Neutrophil (primary cell): ENCODE measurements at regions not wholly inside any gene's neighbourhood (a gene's known extent, or its start where the extent isn't known, plus 50 kb on each side); places are given as distances from the start of the nearest gene placed in this dataset.

Experiments used
- H3K27ac ChIP-seq: fragments of 200-600 bp; sonication (generic); 2 replicates; pipeline ENCODE4 v1.5.1; 2016; ENCODE audit warnings: mild to moderate bottlenecking, moderate library complexity
- H3K27me3 ChIP-seq: fragments of 200-600 bp; sonication (generic); 2 replicates; pipeline ENCODE4 v1.6.0; 2016; ENCODE audit warnings: mild to moderate bottlenecking
- H3K36me3 ChIP-seq: fragments of 200-600 bp; sonication (generic); 2 replicates; pipeline ENCODE4 v1.5.1; 2017
- H3K4me1 ChIP-seq, 2 experiments: fragments of 200-600 bp in 1 of 2; sonication (generic) in 1 of 2; 1 replicate in 1 of 2; 2 replicates in 1 of 2; pipeline versions ENCODE4 v1.5.1 to v1.6.1; 2013 to 2016; ENCODE audit warnings: low read depth in 1 of 2, low read length in 1 of 2, mild to moderate bottlenecking in 1 of 2, moderate library complexity in 1 of 2; ENCODE audit not compliant: control insufficient read depth in 1 of 2, insufficient read depth in 1 of 2
- H3K4me3 ChIP-seq, 2 experiments: fragments of 200-600 bp in 1 of 2; sonication (generic) in 1 of 2; 1 replicate in 1 of 2; 2 replicates in 1 of 2; pipeline ENCODE4 v1.5.1; 2013 to 2016; ENCODE audit warnings: low read depth in 1 of 2, low read length in 1 of 2, mild to moderate bottlenecking in 1 of 2, moderate library complexity in 1 of 2
- H3K9me3 ChIP-seq: fragments of 200-600 bp; sonication (generic); 2 replicates; pipeline ENCODE4 v1.5.1; 2016
- CTCF ChIP-seq: fragments of 200-600 bp; sonication (generic); IDR thresholded peaks from 2 replicates; pipeline ENCODE4 v1.5.1; 2016; ENCODE audit warnings: antibody characterized with exemption

GRCh38 chr4:14790494-14790893 is 211.8 kb upstream of the CPEB2 start:
- H3K27me3 ChIP-seq = no peaks in the 10 kb centered on the region

GRCh38 chr4:14792702-14793227 is 209.5 kb upstream of the CPEB2 start:
- TF ChIP-seq CTCF = no peak
- H3K4me1 ChIP-seq = no peaks in the 10 kb centered on the region
- H3K4me3 ChIP-seq = no peak overlapping the region
- H3K36me3 ChIP-seq = no peaks in the 10 kb centered on the region
- no peaks in the 10 kb centered on the region for H3K27me3 ChIP-seq
- H3K27ac ChIP-seq = no peak overlapping the region
- no peaks in the 10 kb centered on the region for H3K9me3 ChIP-seq

More at GRCh38 chr4:14790494-14790893, 211.8 kb upstream of the CPEB2 start:
- Histone ChIP-seq H3K4me3 (no peak overlapping the region), H3K9me3 (no peaks in the 10 kb centered on the region), H3K36me3 (no peaks in the 10 kb centered on the region), H3K27ac (no peak overlapping the region), H3K4me1 (no peaks in the 10 kb centered on the region)
- no peak for TF ChIP-seq CTCF

GRCh38 chr4:14800977-14801376 is 201.3 kb upstream of the CPEB2 start:
- Histone ChIP-seq H3K9me3 (no peaks in the 10 kb centered on the region), H3K4me1 (no peaks in the 10 kb centered on the region), H3K27ac (no peak overlapping the region), H3K4me3 (no peak overlapping the region), H3K36me3 (no peaks in the 10 kb centered on the region), H3K27me3 (no peaks in the 10 kb centered on the region)
- no peak for TF ChIP-seq CTCF

GRCh38 chr4:14802596-14802995 is 199.7 kb upstream of the CPEB2 start:
- Histone ChIP-seq H3K9me3 (no peaks in the 10 kb centered on the region), H3K27me3 (no peaks in the 10 kb centered on the region), H3K27ac (no peak overlapping the region), H3K4me1 (no peaks in the 10 kb centered on the region), H3K36me3 (no peaks in the 10 kb centered on the region), H3K4me3 (no peak overlapping the region)
- TF ChIP-seq CTCF = no peak

- Histone ChIP-seq H3K4me1 (no peaks in the 10 kb centered on the region), H3K4me3 (no peak overlapping the region), H3K27ac (no peak overlapping the region), H3K27me3 (no peaks in the 10 kb centered on the region), H3K36me3 (no peaks in the 10 kb centered on the region), H3K9me3 (no peaks in the 10 kb centered on the region)
- TF ChIP-seq CTCF = no peak
Measured at GRCh38 chr4:14807856-14808255, 194.4 kb upstream of the CPEB2 start.

- H3K4me1 ChIP-seq = no peaks in the 10 kb centered on the region
- no peak overlapping the region for H3K27ac ChIP-seq
- no peak overlapping the region for H3K4me3 ChIP-seq
- H3K36me3 ChIP-seq = no peaks in the 10 kb centered on the region
- H3K9me3 ChIP-seq = no peaks in the 10 kb centered on the region
- TF ChIP-seq CTCF = no peak
- H3K27me3 ChIP-seq = no peaks in the 10 kb centered on the region
Measured at GRCh38 chr4:14809203-14809602, 193.1 kb upstream of the CPEB2 start.
